IMR-90 (cell line): ENCODE measurements at regions not wholly inside any gene's neighbourhood (a gene's known extent, or its start where the extent isn't known, plus 50 kb on each side); places are given as distances from the start of the nearest gene placed in this dataset.

Experiments
- ATAC-seq: fragments of 200-7000 bp; cut with Tn5 transposase; 2 replicates; pipeline ENCODE4 v1.9.1; 2020; ENCODE audit warnings: low read depth, mild to moderate bottlenecking, moderate library complexity
- BruUV-seq: library from RNA; stranded (reverse); fragments of 400-500 nt; replicated peaks from 2 replicates; lab custom pipeline; 2021; lab: Mats Ljungman, UMichigan
- CTCF ChIA-PET: fragments of 300-600 bp; formaldehyde crosslinking; extraction: SDS; loops from one replicate; lab custom pipeline; 2021; ENCODE audit warnings: antibody characterized with exemption; lab: Yijun Ruan, JAX
- POLR2A ChIA-PET: fragments of 300-600 bp; sonication (Branson Sonifier 250); formaldehyde crosslinking; loops from one replicate; lab custom pipeline; 2022; ENCODE audit warnings: antibody characterized with exemption; ENCODE audit not compliant: unreplicated experiment; lab: Charles Lee
- DNase-seq: peaks from one replicate; pipeline ENCODE4 v3.0.0; 2013
- H2AFZ ChIP-seq: replicated peaks from 2 replicates; pipeline ENCODE3; 2013; ENCODE audit warnings: low read length, mild to moderate bottlenecking; ENCODE audit not compliant: poor library complexity
- H2AK5ac ChIP-seq: 2 replicates; pipeline ENCODE4 v1.6.1; 2013; ENCODE audit warnings: low read depth, low read length, inconsistent platforms
- H2AK9ac ChIP-seq: replicated peaks from 2 replicates; pipeline ENCODE3; 2013; ENCODE audit warnings: mild to moderate bottlenecking, low read depth, low read length, moderate library complexity; ENCODE audit not compliant: poor library complexity
- H2BK120ac ChIP-seq: 2 replicates; pipeline ENCODE4 v1.6.1; 2013; ENCODE audit warnings: low read depth, low read length, inconsistent platforms
- H2BK15ac ChIP-seq: 3 replicates; pipeline ENCODE4 v1.6.1; 2013; ENCODE audit warnings: low read depth, low read length, inconsistent platforms
- H2BK20ac ChIP-seq: 2 replicates; pipeline ENCODE4 v1.6.1; 2013; ENCODE audit warnings: low read depth, mild to moderate bottlenecking, inconsistent platforms, low read length, moderate library complexity
- H2BK5ac ChIP-seq: 2 replicates; pipeline ENCODE4 v1.6.1; 2013; ENCODE audit warnings: mild to moderate bottlenecking, low read depth, low read length, inconsistent platforms; ENCODE audit not compliant: poor library complexity, severe bottlenecking
- H3K14ac ChIP-seq: replicated peaks from 2 replicates; pipeline ENCODE4 v1.6.1; 2013; ENCODE audit warnings: low read depth, low read length, inconsistent platforms
- H3K18ac ChIP-seq: 2 replicates; pipeline ENCODE4 v1.6.1; 2013; ENCODE audit warnings: low read depth, low read length, control low read depth
- H3K23ac ChIP-seq: 2 replicates; pipeline ENCODE4 v1.6.1; 2013; ENCODE audit warnings: low read depth, low read length, inconsistent platforms
- H3K27ac ChIP-seq: 2 replicates; pipeline ENCODE4 v1.5.1; 2013; ENCODE audit warnings: mild to moderate bottlenecking, control low read depth, low read length; ENCODE audit not compliant: insufficient read depth
- H3K27me3 ChIP-seq: 2 replicates; pipeline ENCODE4 v1.6.1; 2013; ENCODE audit warnings: low read length; ENCODE audit not compliant: control insufficient read depth, insufficient read depth
- H3K36me3 ChIP-seq: 2 replicates; pipeline ENCODE4 v1.6.1; 2013; ENCODE audit warnings: low read length, mixed read lengths; ENCODE audit not compliant: control insufficient read depth, insufficient read depth
- H3K4ac ChIP-seq: 2 replicates; pipeline ENCODE4 v1.6.1; 2013; ENCODE audit warnings: low read depth, low read length, inconsistent platforms
- H3K4me1 ChIP-seq: 2 replicates; pipeline ENCODE4 v1.6.1; 2013; ENCODE audit warnings: low read length, mixed read lengths; ENCODE audit not compliant: control insufficient read depth, insufficient read depth
- H3K4me2 ChIP-seq: 2 replicates; pipeline ENCODE4 v1.6.1; 2013; ENCODE audit warnings: low read depth, mild to moderate bottlenecking, control low read depth, low read length, moderate library complexity
- H3K4me3 ChIP-seq: 2 replicates; pipeline ENCODE4 v1.5.1; 2013; ENCODE audit warnings: low read depth, mild to moderate bottlenecking, control low read depth, low read length, moderate library complexity; ENCODE audit not compliant: insufficient read depth
- H3K56ac ChIP-seq: 2 replicates; pipeline ENCODE4 v1.6.1; 2013; ENCODE audit warnings: low read length, inconsistent platforms; ENCODE audit not compliant: insufficient read depth; ENCODE audit errors: extremely low read depth
- H3K79me1 ChIP-seq, 2 experiments: 2 replicates each; pipeline ENCODE4 v1.6.1; 2013; ENCODE audit warnings: low read length in 2 of 2, inconsistent platforms in 1 of 2, low read depth in 1 of 2
- H3K9ac ChIP-seq: 2 replicates; pipeline ENCODE4 v1.6.1; 2013; ENCODE audit warnings: low read depth, low read length, control low read depth
- H3K9me1 ChIP-seq: 2 replicates; pipeline ENCODE4 v1.6.1; 2013; ENCODE audit warnings: low read length, inconsistent platforms; ENCODE audit not compliant: insufficient read depth
- H3K9me3 ChIP-seq: 2 replicates; pipeline ENCODE4 v1.6.1; 2013; ENCODE audit warnings: low read length; ENCODE audit not compliant: control insufficient read depth, insufficient read depth
- H4K20me1 ChIP-seq: 2 replicates; pipeline ENCODE4 v1.6.1; 2013; ENCODE audit warnings: low read length, inconsistent platforms; ENCODE audit not compliant: insufficient read depth
- H4K5ac ChIP-seq: 2 replicates; pipeline ENCODE4 v1.6.1; 2013; ENCODE audit warnings: mild to moderate bottlenecking, low read depth, low read length, control low read depth
- H4K8ac ChIP-seq, 2 experiments: 2 replicates each; pipeline ENCODE4 v1.6.1; 2013; ENCODE audit warnings: low read depth in 2 of 2, low read length in 2 of 2, control low read depth in 1 of 2, inconsistent platforms in 1 of 2
- H4K91ac ChIP-seq: 2 replicates; pipeline ENCODE4 v1.6.1; 2013; ENCODE audit warnings: low read depth, low read length, inconsistent platforms; ENCODE audit not compliant: insufficient read depth
- CEBPB ChIP-seq: IDR thresholded peaks from 2 replicates; pipeline ENCODE4 v1.6.1; 2012; ENCODE audit warnings: low read depth, low read length, improper control_type of control experiment
- FOS ChIP-seq: fragments of 150-350 bp; IDR thresholded peaks from 2 replicates; pipeline ENCODE4 v1.6.1; 2016; ENCODE audit warnings: low read depth, low read length
- MAFK ChIP-seq: IDR thresholded peaks from 2 replicates; pipeline ENCODE4 v1.6.1; 2012; ENCODE audit warnings: low read depth, low read length, improper control_type of control experiment
- MXI1 ChIP-seq: IDR thresholded peaks from 2 replicates; pipeline ENCODE4 v1.6.1; 2012; ENCODE audit warnings: low read depth, mild to moderate bottlenecking, low read length, moderate library complexity, borderline replicate concordance
- RCOR1 ChIP-seq: IDR thresholded peaks from 2 replicates; pipeline ENCODE4 v1.6.1; 2012; ENCODE audit warnings: mild to moderate bottlenecking, low read length, improper control_type of control experiment; ENCODE audit not compliant: insufficient replicate concordance
- SMC3 ChIP-seq: fragments of 150-350 bp; IDR thresholded peaks from 2 replicates; pipeline ENCODE4 v1.6.1; 2016; ENCODE audit warnings: low read depth, mild to moderate bottlenecking, antibody characterized with exemption, low read length, moderate library complexity
- WGBS, 2 experiments: methylation state at CpG; one replicate each; pipeline versions ENCODE4 v1.1.5 to v1.1.7; 2013; ENCODE audit warnings: missing lambda C conversion rate in 2 of 2; ENCODE audit not compliant: insufficient read length in 1 of 2; ENCODE audit errors: extremely low coverage in 2 of 2; 5-methylcytosine and 5-hydroxymethylcytosine counted together
- dilution Hi-C: fragments of 300-500 bp; cut with HindIII; formaldehyde crosslinking; loops from one replicate; pipeline ENCODE4 v1.14.3; 2018; ENCODE audit warnings: low sequenced_read_pairs; ENCODE audit not compliant: unreplicated experiment
- in situ Hi-C: fragments of 300-500 bp; cut with MboI; formaldehyde crosslinking; loops from 3 replicates; pipeline ENCODE4 v1.14.3; 2019; ENCODE audit warnings: low sequenced_read_pairs, inconsistent platforms, mixed read lengths
- intact Hi-C: fragments of 100-400 bp; cut with micrococcal nuclease; formaldehyde crosslinking; loops from 2 replicates; pipeline ENCODE4 v1.10.0; 2022
- TF ChIP-seq, protein P1 (sequence below): fragments of 150-350 bp; IDR thresholded peaks from 2 replicates; pipeline ENCODE4 v1.6.1; 2017; ENCODE audit warnings: mild to moderate bottlenecking, antibody characterized with exemption, low read length, low read depth

DNA sequence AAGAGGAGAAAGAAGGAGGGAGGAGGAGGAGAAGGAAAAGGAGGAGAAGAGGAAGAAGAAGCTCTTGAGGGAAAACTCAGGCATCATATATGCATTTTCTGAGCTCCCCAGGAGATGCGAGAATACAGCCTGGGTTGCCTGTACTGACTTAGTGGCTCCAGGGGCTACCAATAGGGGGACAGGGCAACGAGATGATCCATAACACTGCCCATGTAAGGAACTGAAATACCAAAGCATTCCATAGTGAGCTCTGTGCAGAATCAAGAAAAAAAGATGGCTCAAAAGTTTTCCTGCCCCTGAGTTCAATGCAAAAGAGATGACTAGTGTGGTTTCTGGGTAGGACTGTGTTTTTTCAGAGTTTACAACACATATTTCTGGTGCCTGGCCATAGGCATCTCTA, 258.7 kb downstream of the ALDH8A1 start:
- ChIA-PET POLR2A (no interaction called here), CTCF (interaction anchor here (1.0 kb wide), 1 partner anchor 31 kb away, joined by 3 read pairs; no protein-coding TSS in a partner anchor)
- no TSS peak for BruUV-seq

More for the DNA sequence above, 258.7 kb downstream of the ALDH8A1 start:
- Histone ChIP-seq H3K9ac (no peak overlapping the region), H2BK20ac (no peak overlapping the region), H3K23ac (peak overlapping the region; percentile 59), H3K4ac (no peak overlapping the region), H3K56ac (no peak overlapping the region), H2BK15ac (peak overlapping the region; percentile 83; the same call in 2 of the 3 replicates), H3K36me3 (no peaks in the 10 kb centered on the region), H2BK5ac (no peak overlapping the region), H3K4me3 (no peak overlapping the region), H3K27me3 (no peaks in the 10 kb centered on the region; the same call in 1 of the 2 replicates), H3K79me1 (no peaks in the 10 kb centered on the region), H2AK9ac (no peak overlapping the region), H2AFZ (no peak overlapping the region), H3K27ac (no peak overlapping the region), H3K14ac (no peak overlapping the region), H4K5ac (peak overlapping the region; percentile 84; the same call in 1 of the 2 replicates), H3K18ac (peak overlapping the region; percentile 70; the same call in 1 of the 2 replicates), H2AK5ac (no peak overlapping the region), H3K9me3 (no peaks in the 10 kb centered on the region), H3K4me1 (no peaks in the 10 kb centered on the region; the same call in none of the 2 replicates), H4K20me1 (no peaks in the 10 kb centered on the region), H3K9me1 (no peaks in the 10 kb centered on the region), H3K4me2 (no peak overlapping the region), H4K8ac (no peak overlapping the region), H4K91ac (no peak overlapping the region), H2BK120ac (no peak overlapping the region)
- TF ChIP-seq FOS, result no peak
- TF ChIP-seq CEBPB, result no peak
- TF ChIP-seq, protein P1, sequence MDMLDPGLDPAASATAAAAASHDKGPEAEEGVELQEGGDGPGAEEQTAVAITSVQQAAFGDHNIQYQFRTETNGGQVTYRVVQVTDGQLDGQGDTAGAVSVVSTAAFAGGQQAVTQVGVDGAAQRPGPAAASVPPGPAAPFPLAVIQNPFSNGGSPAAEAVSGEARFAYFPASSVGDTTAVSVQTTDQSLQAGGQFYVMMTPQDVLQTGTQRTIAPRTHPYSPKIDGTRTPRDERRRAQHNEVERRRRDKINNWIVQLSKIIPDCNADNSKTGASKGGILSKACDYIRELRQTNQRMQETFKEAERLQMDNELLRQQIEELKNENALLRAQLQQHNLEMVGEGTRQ, result no peak
- TF ChIP-seq MAFK, result no peak
- TF ChIP-seq RCOR1, result no peak
- no peak for TF ChIP-seq SMC3
- no peak for TF ChIP-seq MXI1
- dilution Hi-C loops (no loop called here), in situ Hi-C loops (no loop called here), intact Hi-C loops (no loop called here)
- ATAC-seq, result no peak
- DNase-seq, result no peak
- WGBS, 2 experiments, result no CpG with 5 or more reads among the region's 2 CpGs
